BJ (cell line): ENCODE measurements at regions not wholly inside any gene's neighbourhood (a gene's known extent, or its start where the extent isn't known, plus 50 kb on each side); places are given as distances from the start of the nearest gene placed in this dataset.

Source experiments
- CTCF ChIA-PET: fragments of 350-600 bp; formaldehyde crosslinking; extraction: SDS; loops from one replicate; lab custom pipeline; 2021; ENCODE audit warnings: antibody characterized with exemption, inconsistent platforms; lab: Yijun Ruan, JAX
- POLR2A ChIA-PET: fragments of 300-600 bp; sonication (Branson Sonifier 250); formaldehyde crosslinking; extraction: SDS; loops from one replicate; lab custom pipeline; 2021; ENCODE audit warnings: antibody characterized with exemption; lab: Charles Lee
- DNase-seq: peaks from one replicate; pipeline ENCODE4 v3.0.0-alpha.2; 2011; ENCODE audit warnings: low read depth
- H3K27me3 ChIP-seq: 2 replicates; pipeline ENCODE4 v1.6.0; 2011; ENCODE audit warnings: low read length; ENCODE audit not compliant: control insufficient read depth, insufficient read depth
- H3K36me3 ChIP-seq: 2 replicates; pipeline ENCODE4 v1.5.1; 2011; ENCODE audit warnings: low read length; ENCODE audit not compliant: control insufficient read depth, insufficient read depth
- H3K4me3 ChIP-seq: 2 replicates; pipeline ENCODE4 v1.5.1; 2011; ENCODE audit warnings: low read depth, mild to moderate bottlenecking, control low read depth, low read length
- CTCF ChIP-seq: IDR thresholded peaks from 2 replicates; pipeline ENCODE4 v1.5.1; 2011; ENCODE audit warnings: low read depth, mild to moderate bottlenecking, control low read depth, inconsistent platforms, low read length, moderate library complexity; ENCODE audit not compliant: insufficient read depth

- no peak for TF ChIP-seq CTCF
- no peaks in the 10 kb centered on the region for H3K36me3 ChIP-seq
- H3K27me3 ChIP-seq: no peaks in the 10 kb centered on the region
- H3K4me3 ChIP-seq: no peak overlapping the region
- POLR2A ChIA-PET: no interaction called here
- DNase-seq: no peak
- CTCF ChIA-PET: interaction anchor here (1.4 kb wide), 1 partner anchor 11 kb away, joined by 3 read pairs; no protein-coding TSS in a partner anchor
Measured at GRCh38 chr5:4361753-4362152, 766.1 kb downstream of the IRX1 start.

- ChIA-PET POLR2A (no interaction called here), CTCF (no interaction called here)
- H3K4me3 ChIP-seq: no peak overlapping the region
- no peak for TF ChIP-seq CTCF
- no peaks in the 10 kb centered on the region for H3K36me3 ChIP-seq
- DNase-seq: no peak
- H3K27me3 ChIP-seq: no peaks in the 10 kb centered on the region
Measured at GRCh38 chr5:4362411-4362810, 766.8 kb downstream of the IRX1 start.

GRCh38 chr5:4363045-4363444 is 767.4 kb downstream of the IRX1 start:
- ChIA-PET CTCF (no interaction called here), POLR2A (no interaction called here)
- no peaks in the 10 kb centered on the region for H3K36me3 ChIP-seq
- no peak for DNase-seq
- no peak overlapping the region for H3K4me3 ChIP-seq
- TF ChIP-seq CTCF: no peak
- H3K27me3 ChIP-seq: no peaks in the 10 kb centered on the region

- ChIA-PET CTCF (no interaction called here), POLR2A (no interaction called here)
- Histone ChIP-seq H3K4me3 (no peak overlapping the region), H3K36me3 (no peaks in the 10 kb centered on the region), H3K27me3 (no peaks in the 10 kb centered on the region)
- TF ChIP-seq CTCF: no peak
- no peak for DNase-seq
Measured at GRCh38 chr5:4366628-4367027, 771.0 kb downstream of the IRX1 start.

- DNase-seq: no peak
- H3K27me3 ChIP-seq: no peaks in the 10 kb centered on the region
- CTCF ChIA-PET: no interaction called here
- H3K4me3 ChIP-seq: no peak overlapping the region
- H3K36me3 ChIP-seq: no peaks in the 10 kb centered on the region
- POLR2A ChIA-PET: no interaction called here
- no peak for TF ChIP-seq CTCF
Measured at GRCh38 chr5:4370218-4370617, 769.9 kb upstream of the ADAMTS16 start.
